ENCODE measurements at regions not wholly inside any gene's neighbourhood (a gene's known extent, or its start where the extent isn't known, plus 50 kb on each side); places are given as distances from the start of the nearest gene placed in this dataset.

- peak; percentile 15; the same call in 1 of the 2 replicates for TF ChIP-seq TRIM28 (IDR thresholded peaks at IDR 0.05; ENCODE audit: borderline replicate concordance, low read length)
- peak; percentile 25; the same call in 1 of the 2 replicates for TF ChIP-seq WT1 (tag by site-specific recombination; IDR thresholded peaks at IDR 0.05)
- TF ChIP-seq ZNF155 (tag by site-specific recombination; IDR thresholded peaks at IDR 0.05), result no peak
Observed at GRCh38 chrX:85504381-85504780, 124.9 kb upstream of the POF1B start.

GRCh38 chrX:85503258-85504158 is 124.0 kb upstream of the POF1B start:
- H3K27ac ChIP-seq (ENCODE audit: extremely low read depth, low read depth, low read length), result no peak overlapping the region
- no peaks in the 10 kb centered on the region for H3K36me3 ChIP-seq (ENCODE audit: control insufficient read depth in 2 of 2, insufficient read depth in 1 of 2, low read length in 2 of 2)
- TF ChIP-seq WT1 (tag by site-specific recombination; IDR thresholded peaks at IDR 0.05) (peak; percentile 80), HIC1 (tag by site-specific recombination; IDR thresholded peaks at IDR 0.05) (0 out of 2 replicates have a peak, but pooled peaks have one; percentile 19), TCF7L2 (IDR thresholded peaks at IDR 0.05; ENCODE audit: borderline replicate concordance, low read depth, low read length) (peak; percentile 24; the same call in 1 of the 2 replicates), ZBTB17 (tag by site-specific recombination; IDR thresholded peaks at IDR 0.05) (no peak), SP7 (tag by site-specific recombination; IDR thresholded peaks at IDR 0.05) (peak; percentile 35; the same call in 1 of the 2 replicates)
- ChIA-PET CTCF (interaction anchor here (0.6 kb wide), 1 partner anchor 111 kb away, joined by 3 read pairs; no protein-coding TSS in a partner anchor), POLR2A (no interaction called here)
- H3K4me1 ChIP-seq (ENCODE audit: control insufficient read depth, insufficient read depth, low read length), result no peaks in the 10 kb centered on the region
- no peaks in the 10 kb centered on the region for H3K9me3 ChIP-seq (ENCODE audit: control insufficient read depth, insufficient read depth, low read depth, low read length)
- H3K4me3 ChIP-seq (ENCODE audit: low read depth, low read length), result no peak overlapping the region

More at GRCh38 chrX:85504381-85504780, 124.9 kb upstream of the POF1B start:
- H3K27ac ChIP-seq (ENCODE audit: extremely low read depth, low read depth, low read length), result no peak overlapping the region
- H3K4me1 ChIP-seq (ENCODE audit: control insufficient read depth, insufficient read depth, low read length), result no peaks in the 10 kb centered on the region
- H3K36me3 ChIP-seq (ENCODE audit: control insufficient read depth in 2 of 2, insufficient read depth in 1 of 2, low read length in 2 of 2), result no peaks in the 10 kb centered on the region
- no peak overlapping the region for H3K4me3 ChIP-seq (ENCODE audit: low read depth, low read length)
- ChIA-PET CTCF (interaction anchor here (0.6 kb wide), 1 partner anchor 110 kb away, joined by 3 read pairs; no protein-coding TSS in a partner anchor), POLR2A (no interaction called here)
- no peaks in the 10 kb centered on the region for H3K9me3 ChIP-seq (ENCODE audit: control insufficient read depth, insufficient read depth, low read depth, low read length)

GRCh38 chrX:85501349-85501748 is 121.9 kb upstream of the POF1B start:
- Histone ChIP-seq H3K27ac (ENCODE audit: extremely low read depth, low read depth, low read length) (no peak overlapping the region), H3K9me3 (ENCODE audit: control insufficient read depth, insufficient read depth, low read depth, low read length) (no peaks in the 10 kb centered on the region), H3K36me3 (ENCODE audit: control insufficient read depth in 2 of 2, insufficient read depth in 1 of 2, low read length in 2 of 2) (no peaks in the 10 kb centered on the region), H3K4me3 (ENCODE audit: low read depth, low read length) (no peak overlapping the region), H3K4me1 (ENCODE audit: control insufficient read depth, insufficient read depth, low read length) (no peaks in the 10 kb centered on the region)
- peak; percentile 75 for TF ChIP-seq ATF2 (tag by site-specific recombination; IDR thresholded peaks at IDR 0.05; ENCODE audit: low read depth)
- TF ChIP-seq ZNF639 (tag by site-specific recombination; IDR thresholded peaks at IDR 0.05), result no peak
- TF ChIP-seq ZBTB11 (tag by site-specific recombination; conservative IDR thresholded peaks at IDR 0.05; ENCODE audit: low read depth), result no peak
- no peak for TF ChIP-seq ZNF521 (tag by site-specific recombination; IDR thresholded peaks at IDR 0.05)
- CTCF ChIA-PET, result interaction anchor here (0.5 kb wide), 1 partner anchor 44 kb away, joined by 3 read pairs; no protein-coding TSS in a partner anchor
- POLR2A ChIA-PET, result no interaction called here
